ENCODE measurements at regions not wholly inside any gene's neighbourhood (a gene's known extent, or its start where the extent isn't known, plus 50 kb on each side); places are given as distances from the start of the nearest gene placed in this dataset.

DNA sequence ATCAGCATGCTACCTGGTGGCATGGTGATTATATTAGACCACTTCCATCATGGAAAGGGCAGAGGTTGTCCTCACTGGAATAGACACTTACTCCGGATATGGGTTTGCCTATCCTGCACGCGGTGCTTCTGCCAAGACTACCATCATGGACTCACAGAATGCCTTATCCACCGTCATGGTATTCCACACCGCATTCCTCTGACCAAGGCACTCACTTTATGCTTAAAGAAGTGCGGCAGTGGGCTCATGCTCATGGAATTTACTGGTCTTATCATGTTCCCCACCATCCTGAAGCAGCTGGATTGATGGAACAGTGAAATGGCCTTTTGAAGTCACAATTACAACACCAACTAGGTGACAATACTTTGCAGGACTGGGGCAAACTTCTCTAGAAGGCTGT, 109.2 kb upstream of the DRD2 start:
- H3K36me3 ChIP-seq (ENCODE audit: control insufficient read depth, low read length), result no peaks in the 10 kb centered on the region
- no peaks in the 10 kb centered on the region for H3K27me3 ChIP-seq (ENCODE audit: control insufficient read depth, low read length)
- no peaks in the 10 kb centered on the region for H3K79me2 ChIP-seq (ENCODE audit: control insufficient read depth, low read length)
- H3K4me2 ChIP-seq (ENCODE audit: low read length), result no peak overlapping the region
- H3K4me3 ChIP-seq (ENCODE audit: low read length), result no peak overlapping the region
- H3K9me2 ChIP-seq (replicated peaks; ENCODE audit: control insufficient read depth, low read length), result no peaks in the 10 kb centered on the region
- no peak overlapping the region for H3K27ac ChIP-seq (ENCODE audit: low read depth, low read length)
- no peaks in the 10 kb centered on the region for H4K20me1 ChIP-seq (ENCODE audit: control insufficient read depth, insufficient read depth, low read depth, low read length)
- no peaks in the 10 kb centered on the region for H3F3A ChIP-seq (ENCODE audit: control insufficient read depth, insufficient read depth)
- H3K9me3 ChIP-seq (ENCODE audit: control insufficient read depth, insufficient read depth, low read length), result no peaks in the 10 kb centered on the region
- no peaks in the 10 kb centered on the region for H3K4me1 ChIP-seq (ENCODE audit: control insufficient read depth, low read length)
- TF ChIP-seq EZH2phosphoT487 (IDR thresholded peaks at IDR 0.05; ENCODE audit: borderline replicate concordance, low read length), result no peak
- TF ChIP-seq, protein P1, sequence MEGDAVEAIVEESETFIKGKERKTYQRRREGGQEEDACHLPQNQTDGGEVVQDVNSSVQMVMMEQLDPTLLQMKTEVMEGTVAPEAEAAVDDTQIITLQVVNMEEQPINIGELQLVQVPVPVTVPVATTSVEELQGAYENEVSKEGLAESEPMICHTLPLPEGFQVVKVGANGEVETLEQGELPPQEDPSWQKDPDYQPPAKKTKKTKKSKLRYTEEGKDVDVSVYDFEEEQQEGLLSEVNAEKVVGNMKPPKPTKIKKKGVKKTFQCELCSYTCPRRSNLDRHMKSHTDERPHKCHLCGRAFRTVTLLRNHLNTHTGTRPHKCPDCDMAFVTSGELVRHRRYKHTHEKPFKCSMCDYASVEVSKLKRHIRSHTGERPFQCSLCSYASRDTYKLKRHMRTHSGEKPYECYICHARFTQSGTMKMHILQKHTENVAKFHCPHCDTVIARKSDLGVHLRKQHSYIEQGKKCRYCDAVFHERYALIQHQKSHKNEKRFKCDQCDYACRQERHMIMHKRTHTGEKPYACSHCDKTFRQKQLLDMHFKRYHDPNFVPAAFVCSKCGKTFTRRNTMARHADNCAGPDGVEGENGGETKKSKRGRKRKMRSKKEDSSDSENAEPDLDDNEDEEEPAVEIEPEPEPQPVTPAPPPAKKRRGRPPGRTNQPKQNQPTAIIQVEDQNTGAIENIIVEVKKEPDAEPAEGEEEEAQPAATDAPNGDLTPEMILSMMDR (IDR thresholded peaks at IDR 0.05; ENCODE audit: low read depth, low read length, poor library complexity, severe bottlenecking), result no peak

DNA sequence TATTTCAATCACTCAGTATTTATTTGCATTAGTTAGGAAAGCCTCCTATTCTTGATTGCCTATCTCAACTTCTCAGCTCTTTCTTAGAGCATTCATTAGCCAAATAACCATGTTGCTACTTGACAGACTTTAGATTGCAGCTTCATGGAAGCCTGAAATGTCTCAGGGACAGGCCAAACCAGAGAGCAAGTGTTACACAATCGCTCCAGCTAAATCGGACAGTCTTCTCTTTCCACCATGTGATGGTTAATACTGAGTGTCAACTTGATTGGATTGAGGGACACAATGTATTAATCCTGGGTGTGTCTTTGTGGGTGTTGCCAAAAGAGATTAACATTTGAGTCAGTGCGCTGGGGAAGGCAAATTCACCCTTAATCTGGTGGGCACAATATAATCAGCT, 106.5 kb upstream of the DRD2 start:
- Histone ChIP-seq H3F3A (ENCODE audit: control insufficient read depth, insufficient read depth) (no peaks in the 10 kb centered on the region), H3K9me2 (replicated peaks; ENCODE audit: control insufficient read depth, low read length) (no peaks in the 10 kb centered on the region), H3K4me1 (ENCODE audit: control insufficient read depth, low read length) (peaks cover 7% of the 10 kb centered on the region; the same call in 1 of the 2 replicates), H3K27ac (ENCODE audit: low read depth, low read length) (no peak overlapping the region), H4K20me1 (ENCODE audit: control insufficient read depth, insufficient read depth, low read depth, low read length) (no peaks in the 10 kb centered on the region), H3K4me2 (ENCODE audit: low read length) (no peak overlapping the region), H3K9me3 (ENCODE audit: control insufficient read depth, insufficient read depth, low read length) (no peaks in the 10 kb centered on the region), H3K36me3 (ENCODE audit: control insufficient read depth, low read length) (no peaks in the 10 kb centered on the region), H3K4me3 (ENCODE audit: low read length) (no peak overlapping the region), H3K79me2 (ENCODE audit: control insufficient read depth, low read length) (no peaks in the 10 kb centered on the region), H3K27me3 (ENCODE audit: control insufficient read depth, low read length) (no peaks in the 10 kb centered on the region)
- TF ChIP-seq EZH2phosphoT487 (IDR thresholded peaks at IDR 0.05; ENCODE audit: borderline replicate concordance, low read length), result no peak
- TF ChIP-seq, protein P1 (IDR thresholded peaks at IDR 0.05; ENCODE audit: low read depth, low read length, poor library complexity, severe bottlenecking), result no peak

DNA sequence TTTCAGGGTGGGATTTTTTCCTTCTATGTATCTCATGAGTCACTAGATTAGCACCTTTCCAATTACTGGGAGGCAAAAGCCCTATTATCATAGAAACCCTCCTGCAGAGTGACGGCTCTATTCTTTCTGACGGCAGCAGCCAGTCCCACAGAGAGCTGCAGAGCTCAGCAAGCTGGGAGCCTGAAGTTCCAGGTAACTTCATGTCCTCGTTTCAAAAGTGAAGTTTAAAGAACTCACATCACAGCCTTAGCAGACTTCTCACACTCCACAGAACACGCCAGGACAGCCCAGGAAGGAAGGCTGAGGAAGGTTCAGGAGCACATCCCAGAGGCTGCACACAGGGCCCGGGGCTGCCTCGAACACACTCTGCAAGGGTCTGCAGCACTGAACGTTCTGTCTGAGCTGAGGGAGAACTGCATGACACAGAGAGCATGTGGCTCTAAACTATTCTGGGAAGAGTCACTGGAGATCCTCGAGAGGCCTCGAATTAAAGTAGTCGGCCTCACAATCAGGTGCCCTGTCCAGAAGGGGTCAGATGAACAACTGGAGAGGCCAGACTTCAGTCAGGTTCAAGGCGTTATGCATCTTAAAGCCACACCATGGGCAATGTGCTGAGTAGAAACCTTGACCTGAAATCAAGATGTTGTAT, 104.2 kb upstream of the DRD2 start:
- no peaks in the 10 kb centered on the region for H3K27me3 ChIP-seq (ENCODE audit: control insufficient read depth, low read length)
- no peak overlapping the region for H3K27ac ChIP-seq (ENCODE audit: low read depth, low read length)
- TF ChIP-seq, protein P1 (IDR thresholded peaks at IDR 0.05; ENCODE audit: low read depth, low read length, poor library complexity, severe bottlenecking), result no peak
- TF ChIP-seq EZH2phosphoT487 (IDR thresholded peaks at IDR 0.05; ENCODE audit: borderline replicate concordance, low read length), result no peak
- H3F3A ChIP-seq (ENCODE audit: control insufficient read depth, insufficient read depth), result no peaks in the 10 kb centered on the region
- no peaks in the 10 kb centered on the region for H3K9me3 ChIP-seq (ENCODE audit: control insufficient read depth, insufficient read depth, low read length)
- H3K36me3 ChIP-seq (ENCODE audit: control insufficient read depth, low read length), result no peaks in the 10 kb centered on the region
- no peak overlapping the region for H3K4me2 ChIP-seq (ENCODE audit: low read length)
- no peaks in the 10 kb centered on the region for H4K20me1 ChIP-seq (ENCODE audit: control insufficient read depth, insufficient read depth, low read depth, low read length)
- H3K9me2 ChIP-seq (replicated peaks; ENCODE audit: control insufficient read depth, low read length), result no peaks in the 10 kb centered on the region
- H3K4me3 ChIP-seq (ENCODE audit: low read length), result no peak overlapping the region
- peaks cover 7% of the 10 kb centered on the region; the same call in 1 of the 2 replicates for H3K4me1 ChIP-seq (ENCODE audit: control insufficient read depth, low read length)
- H3K79me2 ChIP-seq (ENCODE audit: control insufficient read depth, low read length), result no peaks in the 10 kb centered on the region
